ENCODE measurements at regions not wholly inside any gene's neighbourhood (a gene's known extent, or its start where the extent isn't known, plus 50 kb on each side); places are given as distances from the start of the nearest gene placed in this dataset.

- no peak for TF ChIP-seq POLR2A (IDR thresholded peaks at IDR 0.05; ENCODE audit: low read length)
- no peak for TF ChIP-seq GATA1 (IDR thresholded peaks at IDR 0.05; ENCODE audit: low read depth, low read length)
Observed at GRCh38 chr15:77709135-77709886, 76.6 kb upstream of the LINGO1 start.
